ENCODE measurements at regions not wholly inside any gene's neighbourhood (a gene's known extent, or its start where the extent isn't known, plus 50 kb on each side); places are given as distances from the start of the nearest gene placed in this dataset.

- DNase-seq: no peak
Measured at GRCh38 chr12:25058012-25058411, 109.1 kb upstream of the BCAT1 start.

- no peak for DNase-seq
Measured at GRCh38 chr12:25056486-25057130, 107.7 kb upstream of the BCAT1 start.

- DNase-seq: no peak
Measured at GRCh38 chr12:25056011-25056410, 107.1 kb upstream of the BCAT1 start.

DNA sequence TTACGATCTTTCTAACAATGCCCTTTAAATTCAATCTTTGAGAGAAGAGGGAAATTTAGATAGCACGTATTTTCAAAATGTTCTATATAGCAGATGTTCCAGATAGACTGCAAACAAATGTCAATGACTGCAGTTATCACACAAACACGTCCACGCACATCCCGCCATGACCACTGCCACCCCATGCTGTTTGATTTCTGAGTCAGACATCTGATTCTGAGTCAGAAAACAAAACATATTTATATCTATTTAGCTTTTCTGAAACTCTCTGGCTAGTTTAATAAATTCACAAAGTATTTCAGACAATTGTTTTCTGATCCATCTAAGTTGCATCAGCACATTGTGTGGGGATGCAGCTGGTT is 105.9 kb upstream of the BCAT1 start:
- DNase-seq: peak; percentile 61

DNA sequence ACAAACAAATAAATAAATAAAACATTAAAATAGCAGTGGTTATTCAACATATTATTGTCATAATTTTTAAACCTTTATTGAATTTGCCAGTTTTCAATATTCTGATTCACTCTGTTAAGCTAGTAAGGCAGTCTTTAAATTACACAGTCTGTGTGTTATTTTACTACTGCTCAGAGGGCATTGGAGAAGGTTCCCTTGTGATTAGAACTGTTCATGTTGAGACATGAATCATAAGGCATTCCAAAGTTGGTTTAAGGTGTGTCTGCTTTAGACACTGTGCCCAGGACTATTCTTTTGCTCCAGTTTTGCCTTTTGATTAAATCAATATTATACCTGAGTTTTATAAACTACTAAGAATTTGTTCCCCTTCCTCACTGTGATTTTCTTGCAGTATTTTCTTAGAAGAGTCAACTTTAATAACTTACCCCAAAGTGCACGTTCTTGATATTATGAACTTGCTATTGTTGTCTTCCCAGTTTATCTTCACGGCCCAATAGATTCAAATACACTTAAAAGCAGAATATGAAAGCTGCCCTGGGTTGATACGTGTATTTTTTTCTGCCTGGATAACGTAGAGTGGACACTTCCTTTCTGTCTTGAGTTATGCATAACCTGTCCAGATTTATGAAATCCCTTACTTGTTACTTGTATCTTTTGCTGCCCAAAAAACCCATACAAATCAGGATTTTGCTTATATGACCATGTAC is 105.3 kb upstream of the BCAT1 start:
- no peak for DNase-seq

GRCh38 chr12:25052914-25053211 is 104.0 kb upstream of the BCAT1 start:
- DNase-seq: no peak

DNA sequence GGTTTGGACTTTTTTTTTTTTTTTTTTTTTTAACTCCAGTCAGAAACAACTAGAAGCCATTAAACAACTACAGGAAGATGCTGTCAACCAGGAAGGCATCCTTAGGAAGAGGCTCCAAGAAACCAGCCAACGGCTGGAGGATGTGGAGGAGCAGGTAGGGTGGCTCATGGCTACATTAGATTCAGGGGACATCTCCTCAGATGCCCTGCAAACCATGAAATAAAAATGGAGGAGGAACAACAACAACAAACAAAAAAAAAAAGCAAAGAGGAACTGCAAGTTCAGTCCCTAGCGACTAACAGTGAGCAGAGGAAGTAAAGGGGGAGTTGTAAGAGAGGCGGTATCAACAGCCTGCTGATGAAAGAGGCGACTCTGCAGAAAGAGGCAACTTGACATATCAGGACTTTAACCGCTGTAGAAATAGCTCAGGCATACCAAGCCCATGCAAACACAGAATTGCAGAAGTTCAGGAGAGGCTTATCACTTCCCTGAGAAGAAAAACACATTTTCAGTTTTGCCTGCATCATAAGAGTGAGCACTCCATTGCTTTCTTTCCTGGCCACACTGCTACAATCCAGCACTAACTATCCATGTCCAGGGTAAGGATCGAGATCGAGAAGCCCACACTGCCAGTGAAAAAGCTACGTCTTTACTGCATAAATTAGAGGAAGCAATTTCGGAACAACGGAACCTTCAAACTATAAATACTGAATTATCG is 103.5 kb upstream of the BCAT1 start:
- no peak for DNase-seq

DNA sequence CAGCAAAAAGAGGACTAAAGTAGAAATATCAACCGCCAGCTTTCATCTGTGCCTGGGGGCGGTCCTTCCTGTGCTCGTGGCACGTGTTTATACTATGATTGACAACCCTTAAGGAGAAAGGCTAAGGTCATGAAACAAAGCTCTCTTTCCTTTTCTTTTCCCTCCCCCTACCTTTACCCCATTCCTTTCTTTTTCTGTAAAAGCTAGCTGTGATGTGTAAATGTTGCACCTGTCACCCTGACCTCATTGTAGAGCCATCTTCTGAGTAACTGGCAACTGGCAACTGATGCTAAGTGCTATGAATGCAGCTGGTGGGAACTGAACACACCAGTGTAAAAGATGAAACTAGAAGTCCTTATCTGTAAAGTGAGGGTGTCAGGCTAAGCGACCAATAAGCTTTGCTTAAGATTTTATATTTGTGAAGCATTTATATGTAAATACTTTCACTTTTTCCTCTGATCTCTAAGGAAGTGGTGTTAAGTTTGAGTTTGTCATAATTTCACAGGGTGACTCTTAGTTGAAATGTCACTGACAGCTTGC is 102.8 kb upstream of the BCAT1 start:
- peak; percentile 48 for DNase-seq

DNA sequence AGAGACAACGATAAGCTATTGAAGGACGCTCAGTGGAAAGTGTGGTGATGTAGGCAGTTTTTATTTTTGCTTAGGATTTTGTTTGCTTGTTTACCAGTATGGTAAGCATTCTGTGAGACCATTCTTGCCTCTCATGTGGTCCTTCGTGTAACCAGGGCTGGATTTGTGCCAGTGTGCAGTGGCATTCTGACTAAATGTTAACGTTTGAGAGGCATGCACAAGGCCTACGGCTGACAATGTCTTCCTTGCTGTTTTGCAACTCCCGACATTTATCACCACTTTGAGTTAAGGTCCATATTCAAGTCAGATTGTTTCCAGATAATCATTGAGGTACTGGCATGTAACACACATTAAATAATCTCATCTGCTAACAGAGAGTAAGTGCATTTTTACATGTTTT is 102.3 kb upstream of the BCAT1 start:
- no peak for DNase-seq

DNA sequence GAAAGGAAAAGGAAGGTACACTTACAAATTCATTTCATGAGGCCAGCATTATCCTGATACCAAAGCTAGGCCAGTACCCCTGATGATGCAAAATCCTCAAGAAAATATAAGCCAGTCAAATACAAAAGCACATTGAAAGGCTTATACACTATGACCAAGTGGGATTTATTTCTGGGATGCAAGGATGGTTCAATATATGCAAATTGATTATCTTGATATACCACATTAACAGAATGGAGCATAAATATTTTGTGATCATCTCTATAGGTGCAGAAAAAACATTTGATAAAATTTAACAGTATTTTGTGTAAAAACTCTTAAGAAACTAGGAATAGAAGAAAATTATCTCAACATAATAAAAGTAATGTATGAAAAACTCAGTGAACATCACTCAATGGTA is 97.0 kb upstream of the BCAT1 start:
- no peak for DNase-seq

- DNase-seq: no peak
Measured at GRCh38 chr12:25041006-25041741, 92.3 kb upstream of the BCAT1 start.

- no peak for DNase-seq
Measured at GRCh38 chr12:25040593-25040992, 91.7 kb upstream of the BCAT1 start.

DNA sequence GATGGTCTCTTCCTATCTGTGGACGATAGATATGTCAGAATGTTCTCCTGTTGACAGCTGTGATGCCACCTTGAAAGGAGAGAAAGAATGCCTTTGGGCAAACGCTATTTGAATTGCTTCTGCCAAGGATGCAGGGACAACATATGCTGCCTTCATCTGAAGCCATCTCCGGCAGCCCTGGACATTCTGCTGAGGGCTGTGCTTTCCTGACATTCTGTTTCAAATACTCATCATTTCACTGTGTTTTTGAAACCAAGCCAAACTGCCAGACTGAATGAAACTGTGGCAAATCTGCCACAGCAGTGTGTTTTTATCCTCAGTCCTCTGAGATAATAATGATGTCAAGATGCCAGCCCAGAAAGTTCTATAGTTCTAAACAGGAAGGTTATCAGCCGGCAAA is 85.8 kb upstream of the BCAT1 start:
- no peak for DNase-seq

DNA sequence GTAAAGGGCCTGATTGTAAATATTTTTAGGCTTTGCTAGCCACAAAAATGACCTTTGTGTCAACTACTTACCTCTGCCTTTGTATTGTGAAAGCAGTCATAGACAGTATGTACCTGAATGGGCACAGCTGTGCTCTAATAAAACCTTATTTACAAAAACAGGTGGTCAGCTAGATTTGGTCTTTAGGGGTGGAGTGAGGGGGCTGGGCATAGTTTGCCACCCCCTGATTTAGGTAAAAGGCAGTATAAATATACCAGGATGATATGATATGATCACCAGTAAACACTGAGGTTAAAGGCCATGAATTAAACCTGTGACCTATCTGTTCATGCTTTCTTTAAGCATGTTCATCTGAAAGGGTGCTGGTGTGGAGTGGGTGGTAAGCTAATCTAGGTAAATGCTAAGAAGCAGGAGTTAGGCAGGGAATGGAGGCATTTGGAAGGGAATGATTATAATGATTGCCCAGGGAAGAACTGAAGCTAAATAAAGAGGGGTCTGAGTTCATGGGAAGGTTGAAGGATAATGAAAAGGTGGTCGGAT is 77.1 kb upstream of the BCAT1 start:
- no peak for DNase-seq

DNA sequence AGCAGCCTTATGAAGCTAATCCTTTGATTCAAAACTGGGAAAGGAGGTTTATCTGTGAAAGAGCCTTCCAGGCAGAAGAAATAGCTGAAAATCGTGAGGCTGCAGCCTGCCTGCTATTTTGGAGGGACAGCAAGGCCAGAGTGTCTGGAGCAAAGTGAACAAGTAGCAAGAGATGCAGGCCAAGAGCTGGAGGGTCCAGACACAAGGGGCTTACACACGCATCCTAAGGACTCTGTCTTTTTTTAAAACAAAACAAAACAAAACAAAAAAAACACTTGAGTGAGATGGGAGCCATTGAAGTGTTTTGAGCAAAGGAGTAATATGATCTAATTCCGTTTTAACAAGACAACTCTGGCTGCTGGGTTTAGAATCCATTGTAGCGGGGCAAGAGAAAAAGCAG is 76.4 kb upstream of the BCAT1 start:
- DNase-seq: no peak

- no peak for DNase-seq
Measured at GRCh38 chr12:25023808-25024207, 74.9 kb upstream of the BCAT1 start.

DNA sequence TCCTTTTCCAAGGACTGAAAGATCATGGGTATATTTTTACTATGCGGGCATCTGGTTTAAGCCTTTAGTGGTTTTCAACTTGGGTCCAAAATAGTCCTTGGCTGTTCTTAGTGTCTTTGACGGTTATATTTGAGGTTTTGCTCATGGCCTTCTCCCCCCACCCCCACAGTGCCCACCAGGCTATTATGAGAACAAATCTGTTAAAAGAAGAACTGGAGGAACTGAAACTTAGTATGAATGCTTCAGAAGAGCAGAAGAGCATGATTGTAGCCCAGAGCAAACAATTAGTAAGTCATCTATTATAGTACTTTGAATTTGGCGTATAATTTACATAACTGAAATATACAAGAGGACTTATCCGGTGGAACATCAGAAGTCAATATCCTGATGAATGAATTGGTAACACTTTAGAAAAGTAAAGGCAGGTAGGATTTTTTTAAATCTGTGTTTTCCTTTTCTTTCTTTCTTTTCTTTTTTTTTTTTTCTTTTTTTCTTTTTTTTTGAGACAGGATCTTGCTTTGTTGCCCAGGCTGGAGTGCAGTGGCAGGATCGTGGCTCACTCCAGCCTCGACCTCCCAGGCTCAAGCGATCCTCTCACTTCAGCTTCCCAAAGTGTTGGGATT is 71.8 kb upstream of the BCAT1 start:
- no peak for DNase-seq

GRCh38 chr12:25018146-25018545 is 69.2 kb upstream of the BCAT1 start:
- DNase-seq: no peak

- DNase-seq: no peak
Measured at GRCh38 chr12:25017336-25017735, 68.4 kb upstream of the BCAT1 start.

DNA sequence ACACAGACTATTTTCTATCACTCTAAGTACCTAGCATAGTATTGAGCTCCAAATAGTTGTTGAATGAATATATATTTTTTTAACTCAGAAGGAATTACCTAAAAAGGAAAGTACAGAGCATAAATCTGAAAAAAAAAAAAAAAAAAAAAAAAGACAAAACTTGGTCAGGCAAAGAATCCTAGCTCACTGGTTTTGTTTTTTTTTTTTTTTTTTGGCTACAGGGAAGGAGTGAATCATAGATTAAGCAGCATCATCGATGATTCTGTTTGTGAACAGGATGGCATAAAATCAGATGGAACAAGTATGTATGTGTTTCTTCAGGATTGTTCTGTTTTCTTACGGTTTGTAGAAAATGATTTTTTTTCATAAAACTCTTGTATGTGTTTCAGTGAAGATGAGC is 66.1 kb upstream of the BCAT1 start:
- DNase-seq: no peak

GRCh38 chr12:25013061-25013460 is 64.2 kb upstream of the BCAT1 start:
- DNase-seq: no peak

GRCh38 chr12:25009496-25010092 is 60.7 kb upstream of the BCAT1 start:
- DNase-seq: no peak

Measured in stimulated activated naive CD4-positive, alpha-beta T cell treated with Interleukin-2 at 50 U/mL for 16 hours (primary cell).